ENCODE measurements at regions not wholly inside any gene's neighbourhood (a gene's known extent, or its start where the extent isn't known, plus 50 kb on each side); places are given as distances from the start of the nearest gene placed in this dataset.

GRCh38 chr7:142375710-142376313, 118.0 kb upstream of the PRSS58 start:
- no peaks in the 10 kb centered on the region for H3K36me3 ChIP-seq (ENCODE audit: control insufficient read depth in 2 of 2, insufficient read depth in 2 of 2, low read length in 1 of 2)
- no peaks in the 10 kb centered on the region for H3K27me3 ChIP-seq (ENCODE audit: control insufficient read depth in 1 of 2, insufficient read depth in 2 of 2, low read length in 2 of 2)
- WGBS, 2 donors: 42 to 47% methylated on average over 4 of the region's 4 CpGs
- no peaks in the 10 kb centered on the region for H3K9me3 ChIP-seq (ENCODE audit: control insufficient read depth in 2 of 2, insufficient read depth in 1 of 2, low read depth in 1 of 2, low read length in 1 of 2)
- H3K27ac ChIP-seq (ENCODE audit: low read depth in 2 of 2, low read length in 1 of 2): peak overlapping the region; percentile 85 to 86
- no peak overlapping the region for H3K4me3 ChIP-seq (ENCODE audit: low read depth in 1 of 2, low read length in 2 of 2)
- H3K4me1 ChIP-seq (ENCODE audit: control insufficient read depth in 2 of 2, insufficient read depth in 2 of 2, low read length in 1 of 2): peaks cover 2 to 9% of the 10 kb centered on the region in 2 donors

GRCh38 chr7:142372727-142373126, 114.9 kb upstream of the PRSS58 start:
- no peak overlapping the region for H3K4me3 ChIP-seq (ENCODE audit: low read depth in 1 of 2, low read length in 2 of 2)
- peaks cover 2 to 9% of the 10 kb centered on the region in 2 donors for H3K4me1 ChIP-seq (ENCODE audit: control insufficient read depth in 2 of 2, insufficient read depth in 2 of 2, low read length in 1 of 2)
- peaks cover 0 to 8% of the 10 kb centered on the region in 2 donors for H3K9me3 ChIP-seq (ENCODE audit: control insufficient read depth in 2 of 2, insufficient read depth in 1 of 2, low read depth in 1 of 2, low read length in 1 of 2)
- 65 to 70% methylated on average over 3 of the region's 3 CpGs for WGBS, 2 donors
- H3K27me3 ChIP-seq (ENCODE audit: control insufficient read depth in 1 of 2, insufficient read depth in 2 of 2, low read length in 2 of 2): no peaks in the 10 kb centered on the region
- H3K27ac ChIP-seq (ENCODE audit: low read depth in 2 of 2, low read length in 1 of 2): no peak overlapping the region
- no peaks in the 10 kb centered on the region for H3K36me3 ChIP-seq (ENCODE audit: control insufficient read depth in 2 of 2, insufficient read depth in 2 of 2, low read length in 1 of 2)

- Histone ChIP-seq H3K27ac (ENCODE audit: low read depth in 2 of 2, low read length in 1 of 2) (no peak overlapping the region), H3K36me3 (ENCODE audit: control insufficient read depth in 2 of 2, insufficient read depth in 2 of 2, low read length in 1 of 2) (no peaks in the 10 kb centered on the region), H3K4me3 (ENCODE audit: low read depth in 1 of 2, low read length in 2 of 2) (no peak overlapping the region), H3K9me3 (ENCODE audit: control insufficient read depth in 2 of 2, insufficient read depth in 1 of 2, low read depth in 1 of 2, low read length in 1 of 2) (peaks cover 0 to 8% of the 10 kb centered on the region in 2 donors), H3K27me3 (ENCODE audit: control insufficient read depth in 1 of 2, insufficient read depth in 2 of 2, low read length in 2 of 2) (no peaks in the 10 kb centered on the region), H3K4me1 (ENCODE audit: control insufficient read depth in 2 of 2, insufficient read depth in 2 of 2, low read length in 1 of 2) (peaks cover 2 to 9% of the 10 kb centered on the region in 2 donors)
- WGBS, 2 donors: 83 to 85% methylated on average over 4 of the region's 4 CpGs
These were observed 113.9 kb upstream of the PRSS58 start for GRCh38 chr7:142371586-142372377.

GRCh38 chr7:142365410-142365842, 107.6 kb upstream of the PRSS58 start:
- Histone ChIP-seq H3K27me3 (ENCODE audit: control insufficient read depth in 1 of 2, insufficient read depth in 2 of 2, low read length in 2 of 2) (no peaks in the 10 kb centered on the region), H3K4me3 (ENCODE audit: low read depth in 1 of 2, low read length in 2 of 2) (no peak overlapping the region), H3K27ac (ENCODE audit: low read depth in 2 of 2, low read length in 1 of 2) (no peak overlapping the region), H3K4me1 (ENCODE audit: control insufficient read depth in 2 of 2, insufficient read depth in 2 of 2, low read length in 1 of 2) (peaks cover 0 to 4% of the 10 kb centered on the region in 2 donors), H3K9me3 (ENCODE audit: control insufficient read depth in 2 of 2, insufficient read depth in 1 of 2, low read depth in 1 of 2, low read length in 1 of 2) (peaks cover 0 to 8% of the 10 kb centered on the region in 2 donors), H3K36me3 (ENCODE audit: control insufficient read depth in 2 of 2, insufficient read depth in 2 of 2, low read length in 1 of 2) (no peaks in the 10 kb centered on the region)
- WGBS, 2 donors: 86 to 89% methylated on average over 2 of the region's 2 CpGs

GRCh38 chr7:142364551-142364950, 106.7 kb upstream of the PRSS58 start:
- peaks cover 0 to 4% of the 10 kb centered on the region in 2 donors for H3K4me1 ChIP-seq (ENCODE audit: control insufficient read depth in 2 of 2, insufficient read depth in 2 of 2, low read length in 1 of 2)
- no peaks in the 10 kb centered on the region for H3K27me3 ChIP-seq (ENCODE audit: control insufficient read depth in 1 of 2, insufficient read depth in 2 of 2, low read length in 2 of 2)
- WGBS, 2 donors: 27 to 28% methylated on average over 1 of the region's 1 CpG
- no peak overlapping the region for H3K27ac ChIP-seq (ENCODE audit: low read depth in 2 of 2, low read length in 1 of 2)
- H3K4me3 ChIP-seq (ENCODE audit: low read depth in 1 of 2, low read length in 2 of 2): no peak overlapping the region
- peaks cover 0 to 8% of the 10 kb centered on the region in 2 donors for H3K9me3 ChIP-seq (ENCODE audit: control insufficient read depth in 2 of 2, insufficient read depth in 1 of 2, low read depth in 1 of 2, low read length in 1 of 2)
- H3K36me3 ChIP-seq (ENCODE audit: control insufficient read depth in 2 of 2, insufficient read depth in 2 of 2, low read length in 1 of 2): no peaks in the 10 kb centered on the region

DNA sequence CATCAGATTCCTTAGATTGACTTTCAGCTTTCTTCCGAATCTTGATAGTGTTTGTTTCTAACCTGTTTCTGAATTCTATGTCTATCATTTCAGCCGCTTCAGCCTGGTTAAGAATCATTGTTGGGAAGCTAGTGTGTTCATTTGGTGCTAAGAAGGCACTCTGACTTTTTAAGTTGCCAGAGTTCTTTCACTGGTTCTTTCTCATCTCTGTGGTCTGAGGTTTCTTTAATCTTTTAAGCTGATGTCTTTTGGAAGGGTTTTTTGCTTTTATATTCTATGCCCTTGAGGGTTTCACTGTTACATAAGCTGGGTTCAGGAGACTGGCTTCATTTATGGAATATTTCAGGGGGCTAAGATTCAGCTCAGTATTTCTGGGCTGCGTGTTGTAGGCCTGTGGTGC, 104.5 kb upstream of the PRSS58 start:
- Histone ChIP-seq H3K36me3 (ENCODE audit: control insufficient read depth in 2 of 2, insufficient read depth in 2 of 2, low read length in 1 of 2) (no peaks in the 10 kb centered on the region), H3K27ac (ENCODE audit: low read depth in 2 of 2, low read length in 1 of 2) (no peak overlapping the region), H3K4me3 (ENCODE audit: low read depth in 1 of 2, low read length in 2 of 2) (no peak overlapping the region), H3K9me3 (ENCODE audit: control insufficient read depth in 2 of 2, insufficient read depth in 1 of 2, low read depth in 1 of 2, low read length in 1 of 2) (no peaks in the 10 kb centered on the region), H3K27me3 (ENCODE audit: control insufficient read depth in 1 of 2, insufficient read depth in 2 of 2, low read length in 2 of 2) (no peaks in the 10 kb centered on the region), H3K4me1 (ENCODE audit: control insufficient read depth in 2 of 2, insufficient read depth in 2 of 2, low read length in 1 of 2) (peaks cover 4 to 6% of the 10 kb centered on the region in 2 donors)
- 65 to 76% methylated on average over 3 of the region's 3 CpGs for WGBS, 2 donors

DNA sequence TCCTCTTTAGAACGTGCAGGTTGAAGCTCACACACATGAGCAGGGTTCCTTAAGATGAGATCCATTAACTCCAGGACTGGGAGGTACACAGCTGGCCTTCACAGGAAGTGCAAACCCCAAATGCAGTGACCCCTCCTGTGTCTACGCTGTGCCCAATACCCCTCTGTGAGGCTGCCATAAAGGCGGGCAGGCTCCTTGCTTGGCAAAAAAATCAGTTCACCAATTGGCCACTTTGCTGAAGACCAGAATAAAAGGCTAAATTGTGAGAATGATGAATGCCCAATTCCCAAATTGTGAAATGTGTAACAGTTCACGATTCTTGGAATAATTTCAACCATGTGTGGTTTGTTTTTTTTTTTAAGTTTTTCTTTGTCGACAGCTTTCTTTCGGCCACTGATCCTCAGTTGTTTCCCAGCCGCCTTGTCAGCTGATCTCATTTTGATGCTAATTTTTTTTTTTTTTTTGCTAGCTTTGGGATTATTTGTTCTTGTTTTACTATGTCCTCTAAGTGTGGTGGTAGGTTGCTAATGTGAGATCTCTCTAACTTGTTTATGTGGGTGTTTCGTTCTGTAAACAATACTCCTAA, 101.9 kb upstream of the PRSS58 start:
- H3K36me3 ChIP-seq (ENCODE audit: control insufficient read depth in 2 of 2, insufficient read depth in 2 of 2, low read length in 1 of 2): no peaks in the 10 kb centered on the region
- H3K4me3 ChIP-seq (ENCODE audit: low read depth in 1 of 2, low read length in 2 of 2): no peak overlapping the region
- no peaks in the 10 kb centered on the region for H3K9me3 ChIP-seq (ENCODE audit: control insufficient read depth in 2 of 2, insufficient read depth in 1 of 2, low read depth in 1 of 2, low read length in 1 of 2)
- H3K27me3 ChIP-seq (ENCODE audit: control insufficient read depth in 1 of 2, insufficient read depth in 2 of 2, low read length in 2 of 2): no peaks in the 10 kb centered on the region
- H3K4me1 ChIP-seq (ENCODE audit: control insufficient read depth in 2 of 2, insufficient read depth in 2 of 2, low read length in 1 of 2): peaks cover 3 to 6% of the 10 kb centered on the region in 2 donors
- H3K27ac ChIP-seq (ENCODE audit: low read depth in 2 of 2, low read length in 1 of 2): no peak overlapping the region
- WGBS, 2 donors: 67 to 72% methylated on average over 8 of the region's 8 CpGs

DNA sequence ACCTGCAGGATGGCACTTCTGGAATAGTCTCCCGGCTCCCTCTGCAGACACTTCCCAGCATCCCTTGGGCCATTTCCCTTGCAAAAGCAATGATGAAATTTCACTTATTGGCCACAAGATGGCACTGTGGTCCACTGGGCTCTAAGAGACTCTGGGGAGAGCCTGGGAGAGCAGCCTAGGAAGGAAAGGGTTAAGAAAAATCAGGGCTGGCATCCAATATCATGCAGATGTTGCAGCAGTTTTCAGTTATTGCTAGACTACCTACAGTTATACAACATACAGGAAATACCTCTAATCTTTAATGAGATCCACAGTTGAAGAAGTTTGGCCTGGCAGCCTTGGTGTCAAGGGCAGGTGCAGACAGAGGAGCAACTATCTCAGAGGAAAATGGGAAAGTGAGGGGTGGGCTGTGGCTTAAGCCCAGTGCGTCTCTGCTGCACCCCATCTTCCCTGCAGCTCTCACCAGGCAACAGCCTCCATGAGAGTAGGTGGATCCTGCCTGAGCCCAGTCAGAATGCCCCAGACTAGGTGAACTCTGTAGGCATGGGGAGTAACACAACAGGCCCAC, 100.2 kb upstream of the PRSS58 start:
- Histone ChIP-seq H3K4me3 (ENCODE audit: low read depth in 1 of 2, low read length in 2 of 2) (no peak overlapping the region), H3K36me3 (ENCODE audit: control insufficient read depth in 2 of 2, insufficient read depth in 2 of 2, low read length in 1 of 2) (no peaks in the 10 kb centered on the region), H3K27me3 (ENCODE audit: control insufficient read depth in 1 of 2, insufficient read depth in 2 of 2, low read length in 2 of 2) (no peaks in the 10 kb centered on the region), H3K27ac (ENCODE audit: low read depth in 2 of 2, low read length in 1 of 2) (no peak overlapping the region), H3K9me3 (ENCODE audit: control insufficient read depth in 2 of 2, insufficient read depth in 1 of 2, low read depth in 1 of 2, low read length in 1 of 2) (no peaks in the 10 kb centered on the region), H3K4me1 (ENCODE audit: control insufficient read depth in 2 of 2, insufficient read depth in 2 of 2, low read length in 1 of 2) (peaks cover 3 to 6% of the 10 kb centered on the region in 2 donors)
- WGBS, 2 donors: 15 to 19% methylated on average over 2 of the region's 2 CpGs

GRCh38 chr7:142356166-142356565, 98.3 kb upstream of the PRSS58 start:
- Histone ChIP-seq H3K9me3 (ENCODE audit: control insufficient read depth in 2 of 2, insufficient read depth in 1 of 2, low read depth in 1 of 2, low read length in 1 of 2) (no peaks in the 10 kb centered on the region), H3K27me3 (ENCODE audit: control insufficient read depth in 1 of 2, insufficient read depth in 2 of 2, low read length in 2 of 2) (no peaks in the 10 kb centered on the region), H3K4me3 (ENCODE audit: low read depth in 1 of 2, low read length in 2 of 2) (no peak overlapping the region), H3K4me1 (ENCODE audit: control insufficient read depth in 2 of 2, insufficient read depth in 2 of 2, low read length in 1 of 2) (peaks cover 3 to 6% of the 10 kb centered on the region in 2 donors), H3K36me3 (ENCODE audit: control insufficient read depth in 2 of 2, insufficient read depth in 2 of 2, low read length in 1 of 2) (no peaks in the 10 kb centered on the region), H3K27ac (ENCODE audit: low read depth in 2 of 2, low read length in 1 of 2) (no peak overlapping the region)
- 31 to 41% methylated on average over 4 of the region's 4 CpGs for WGBS, 2 donors
